Caco-2 (cell line): ENCODE measurements at regions not wholly inside any gene's neighbourhood (a gene's known extent, or its start where the extent isn't known, plus 50 kb on each side); places are given as distances from the start of the nearest gene placed in this dataset.

Source experiments
- BruUV-seq: library from RNA; stranded (reverse); fragments of 400-500 nt; replicated peaks from 2 replicates; lab custom pipeline; 2021; lab: Mats Ljungman, UMichigan
- CTCF ChIA-PET: fragments of 300-600 bp; sonication (Branson Sonifier 250); formaldehyde crosslinking; loops from one replicate; lab custom pipeline; 2022; ENCODE audit warnings: antibody characterized with exemption; lab: Charles Lee
- POLR2A ChIA-PET: fragments of 300-600 bp; sonication (Branson Sonifier 250); formaldehyde crosslinking; loops from one replicate; lab custom pipeline; 2022; ENCODE audit warnings: antibody characterized with exemption; lab: Charles Lee
- DNase-seq, 2 experiments: peaks; one replicate each; pipeline versions ENCODE4 v3.0.0 to v3.0.0-alpha.2; 2020 to 2022
- H3K27me3 ChIP-seq: replicated peaks from 2 replicates; pipeline ENCODE4 v1.6.0; 2011; ENCODE audit warnings: low read length; ENCODE audit not compliant: control insufficient read depth, insufficient read depth
- H3K36me3 ChIP-seq: 2 replicates; pipeline ENCODE4 v1.5.1; 2011; ENCODE audit warnings: low read length; ENCODE audit not compliant: control insufficient read depth, insufficient read depth
- H3K4me1 ChIP-seq: fragments of 250-450 bp; sonication (Bioruptor Pico); 2 replicates; pipeline ENCODE4 v1.5.1; 2020; ENCODE audit warnings: mild to moderate bottlenecking
- H3K4me3 ChIP-seq: 2 replicates; pipeline ENCODE4 v1.5.1; 2011; ENCODE audit warnings: low read depth, mild to moderate bottlenecking, control low read depth, low read length
- H3K9me3 ChIP-seq: fragments of 250-450 bp; sonication (Bioruptor Pico); 2 replicates; pipeline ENCODE4 v1.5.1; 2020; ENCODE audit warnings: mild to moderate bottlenecking, moderate library complexity
- H3K27ac Mint-ChIP-seq: one replicate; pipeline ENCODE4 v1.8.0; 2022; ENCODE audit warnings: mixed read lengths; ENCODE audit not compliant: unreplicated experiment
- H3K27me3 Mint-ChIP-seq: one replicate; pipeline ENCODE4 v1.8.0; 2022; ENCODE audit warnings: mixed read lengths; ENCODE audit not compliant: insufficient read depth, unreplicated experiment
- H3K36me3 Mint-ChIP-seq: one replicate; pipeline ENCODE4 v1.8.0; 2022; ENCODE audit warnings: mild to moderate bottlenecking, mixed read lengths; ENCODE audit not compliant: insufficient read depth, unreplicated experiment
- H3K4me1 Mint-ChIP-seq: one replicate; pipeline ENCODE4 v1.8.0; 2022; ENCODE audit warnings: low read depth, mixed read lengths; ENCODE audit not compliant: unreplicated experiment
- H3K4me3 Mint-ChIP-seq: one replicate; pipeline ENCODE4 v1.8.0; 2022; ENCODE audit warnings: mild to moderate bottlenecking, moderate library complexity, mixed read lengths; ENCODE audit not compliant: unreplicated experiment
- H3K9me3 Mint-ChIP-seq: one replicate; pipeline ENCODE4 v1.8.0; 2022; ENCODE audit warnings: mixed read lengths; ENCODE audit not compliant: unreplicated experiment
- intact Hi-C: fragments of 100-400 bp; cut with micrococcal nuclease; formaldehyde crosslinking; loops from one replicate; pipeline ENCODE4 v1.10.0; 2022; ENCODE audit not compliant: unreplicated experiment
- TF ChIP-seq, protein P1 (sequence below), 2 experiments: fragments of 200-600 bp in 1 of 2; IDR thresholded peaks; 1 replicate in 1 of 2; 2 replicates in 1 of 2; pipeline versions ENCODE4 v1.5.1 to v1.8.0; 2011 to 2022; ENCODE audit warnings: antibody characterized with exemption in 1 of 2, control low read depth in 1 of 2, inconsistent platforms in 1 of 2, low read depth in 1 of 2, low read length in 1 of 2, mild to moderate bottlenecking in 1 of 2, moderate library complexity in 1 of 2; ENCODE audit not compliant: insufficient read depth in 1 of 2, severe bottlenecking in 1 of 2, unreplicated experiment in 1 of 2

- ChIA-PET POLR2A (no interaction called here), CTCF (no interaction called here)
- Histone ChIP-seq H3K4me3 (no peak overlapping the region), H3K9me3 (no peaks in the 10 kb centered on the region), H3K4me1 (no peaks in the 10 kb centered on the region), H3K36me3 (no peaks in the 10 kb centered on the region), H3K27me3 (no peaks in the 10 kb centered on the region)
- no TSS peak for BruUV-seq
- Mint-ChIP-seq H3K4me3 (no peak overlapping the region), H3K27ac (no peak overlapping the region), H3K36me3 (no peaks in the 10 kb centered on the region), H3K4me1 (peaks cover 6% of the 10 kb centered on the region), H3K9me3 (no peaks in the 10 kb centered on the region), H3K27me3 (peaks cover 2% of the 10 kb centered on the region)
- TF ChIP-seq, protein P1, sequence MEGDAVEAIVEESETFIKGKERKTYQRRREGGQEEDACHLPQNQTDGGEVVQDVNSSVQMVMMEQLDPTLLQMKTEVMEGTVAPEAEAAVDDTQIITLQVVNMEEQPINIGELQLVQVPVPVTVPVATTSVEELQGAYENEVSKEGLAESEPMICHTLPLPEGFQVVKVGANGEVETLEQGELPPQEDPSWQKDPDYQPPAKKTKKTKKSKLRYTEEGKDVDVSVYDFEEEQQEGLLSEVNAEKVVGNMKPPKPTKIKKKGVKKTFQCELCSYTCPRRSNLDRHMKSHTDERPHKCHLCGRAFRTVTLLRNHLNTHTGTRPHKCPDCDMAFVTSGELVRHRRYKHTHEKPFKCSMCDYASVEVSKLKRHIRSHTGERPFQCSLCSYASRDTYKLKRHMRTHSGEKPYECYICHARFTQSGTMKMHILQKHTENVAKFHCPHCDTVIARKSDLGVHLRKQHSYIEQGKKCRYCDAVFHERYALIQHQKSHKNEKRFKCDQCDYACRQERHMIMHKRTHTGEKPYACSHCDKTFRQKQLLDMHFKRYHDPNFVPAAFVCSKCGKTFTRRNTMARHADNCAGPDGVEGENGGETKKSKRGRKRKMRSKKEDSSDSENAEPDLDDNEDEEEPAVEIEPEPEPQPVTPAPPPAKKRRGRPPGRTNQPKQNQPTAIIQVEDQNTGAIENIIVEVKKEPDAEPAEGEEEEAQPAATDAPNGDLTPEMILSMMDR (IDR thresholded peaks at IDR 0.05; ENCODE audit: insufficient read depth in 1 of 2, low read depth in 1 of 2, low read length in 1 of 2, severe bottlenecking in 1 of 2, unreplicated experiment in 1 of 2) = no peak
- intact Hi-C loops = no loop called here
- DNase-seq = no peak
These were observed 283.0 kb downstream of the TCF7L2 start for GRCh38 chr10:113232928-113233511.

DNA sequence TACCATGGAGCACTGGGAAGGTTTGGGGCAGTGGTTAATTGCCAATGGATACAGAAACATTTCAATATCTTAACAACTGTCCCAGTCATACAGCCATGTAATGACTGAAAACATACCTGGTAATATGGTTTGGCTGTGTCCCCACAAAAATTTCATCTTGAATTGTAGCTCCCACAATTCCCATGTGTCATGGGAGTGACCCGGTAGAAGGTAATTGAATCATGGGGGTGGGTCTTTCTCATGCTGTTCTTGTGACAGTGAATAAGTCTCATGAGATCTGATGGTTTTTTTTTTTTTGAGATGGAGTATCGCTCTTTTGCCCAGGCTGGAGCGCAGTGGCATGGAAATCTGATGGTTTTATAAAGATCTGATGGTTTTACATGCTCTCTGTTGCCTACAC is 284.4 kb downstream of the TCF7L2 start:
- DNase-seq = no peak
- Mint-ChIP-seq H3K27me3 (peaks cover 5% of the 10 kb centered on the region), H3K27ac (no peak overlapping the region), H3K36me3 (no peaks in the 10 kb centered on the region), H3K9me3 (no peaks in the 10 kb centered on the region), H3K4me1 (peaks cover 6% of the 10 kb centered on the region), H3K4me3 (no peak overlapping the region)
- Histone ChIP-seq H3K4me1 (no peaks in the 10 kb centered on the region), H3K27me3 (no peaks in the 10 kb centered on the region), H3K9me3 (no peaks in the 10 kb centered on the region), H3K4me3 (no peak overlapping the region), H3K36me3 (no peaks in the 10 kb centered on the region)
- BruUV-seq = no TSS peak
- intact Hi-C loops = no loop called here
- ChIA-PET POLR2A (no interaction called here), CTCF (no interaction called here)
- TF ChIP-seq, protein P1 (IDR thresholded peaks at IDR 0.05; ENCODE audit: insufficient read depth in 1 of 2, low read depth in 1 of 2, low read length in 1 of 2, severe bottlenecking in 1 of 2, unreplicated experiment in 1 of 2) = no peak

DNA sequence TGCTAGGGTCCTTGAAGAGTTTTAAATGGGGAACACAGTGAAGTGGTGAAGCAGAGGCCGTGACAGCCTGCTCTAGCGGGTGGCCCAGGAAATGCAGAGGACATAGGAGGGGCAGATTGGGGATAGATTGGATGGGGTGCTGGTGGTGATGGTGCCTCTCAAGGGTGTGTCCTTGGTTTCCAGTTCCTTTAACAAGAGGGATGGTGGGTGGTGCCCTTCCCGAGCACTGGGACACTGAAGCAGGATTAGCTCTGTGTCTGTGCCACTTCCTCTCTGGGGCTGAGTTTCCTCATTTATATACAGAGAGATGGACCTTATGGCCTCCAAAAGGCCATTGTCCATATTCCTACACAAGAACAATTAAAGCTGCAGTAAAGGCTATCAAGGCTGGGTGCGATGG is 285.5 kb downstream of the TCF7L2 start:
- H3K36me3 ChIP-seq = no peaks in the 10 kb centered on the region
- no peaks in the 10 kb centered on the region for H3K9me3 ChIP-seq
- peaks cover 5% of the 10 kb centered on the region for H3K27me3 Mint-ChIP-seq
- no peaks in the 10 kb centered on the region for H3K4me1 Mint-ChIP-seq
- H3K4me3 Mint-ChIP-seq = no peak overlapping the region
- TF ChIP-seq, protein P1 (IDR thresholded peaks at IDR 0.05; ENCODE audit: insufficient read depth in 1 of 2, low read depth in 1 of 2, low read length in 1 of 2, severe bottlenecking in 1 of 2, unreplicated experiment in 1 of 2) = no peak
- H3K4me1 ChIP-seq = no peaks in the 10 kb centered on the region
- H3K27me3 ChIP-seq = no peaks in the 10 kb centered on the region
- intact Hi-C loops = no loop called here
- ChIA-PET CTCF (no interaction called here), POLR2A (no interaction called here)
- BruUV-seq = no TSS peak
- H3K36me3 Mint-ChIP-seq = no peaks in the 10 kb centered on the region
- H3K4me3 ChIP-seq = no peak overlapping the region
- no peak overlapping the region for H3K27ac Mint-ChIP-seq
- no peaks in the 10 kb centered on the region for H3K9me3 Mint-ChIP-seq
- DNase-seq = no peak
